IMR-90 (cell line): ENCODE measurements at regions not wholly inside any gene's neighbourhood (a gene's known extent, or its start where the extent isn't known, plus 50 kb on each side); places are given as distances from the start of the nearest gene placed in this dataset.

Experiments used
- ATAC-seq: fragments of 200-7000 bp; cut with Tn5 transposase; 2 replicates; pipeline ENCODE4 v1.9.1; 2020; ENCODE audit warnings: low read depth, mild to moderate bottlenecking, moderate library complexity
- BruUV-seq: library from RNA; stranded (reverse); fragments of 400-500 nt; replicated peaks from 2 replicates; lab custom pipeline; 2021; lab: Mats Ljungman, UMichigan
- CTCF ChIA-PET: fragments of 300-600 bp; formaldehyde crosslinking; extraction: SDS; loops from one replicate; lab custom pipeline; 2021; ENCODE audit warnings: antibody characterized with exemption; lab: Yijun Ruan, JAX
- POLR2A ChIA-PET: fragments of 300-600 bp; sonication (Branson Sonifier 250); formaldehyde crosslinking; loops from one replicate; lab custom pipeline; 2022; ENCODE audit warnings: antibody characterized with exemption; ENCODE audit not compliant: unreplicated experiment; lab: Charles Lee
- DNase-seq: peaks from one replicate; pipeline ENCODE4 v3.0.0; 2013
- H2AFZ ChIP-seq: replicated peaks from 2 replicates; pipeline ENCODE3; 2013; ENCODE audit warnings: low read length, mild to moderate bottlenecking; ENCODE audit not compliant: poor library complexity
- H2AK5ac ChIP-seq: 2 replicates; pipeline ENCODE4 v1.6.1; 2013; ENCODE audit warnings: low read depth, low read length, inconsistent platforms
- H2AK9ac ChIP-seq: replicated peaks from 2 replicates; pipeline ENCODE3; 2013; ENCODE audit warnings: mild to moderate bottlenecking, low read depth, low read length, moderate library complexity; ENCODE audit not compliant: poor library complexity
- H2BK120ac ChIP-seq: 2 replicates; pipeline ENCODE4 v1.6.1; 2013; ENCODE audit warnings: low read depth, low read length, inconsistent platforms
- H2BK15ac ChIP-seq: 3 replicates; pipeline ENCODE4 v1.6.1; 2013; ENCODE audit warnings: low read depth, low read length, inconsistent platforms
- H2BK20ac ChIP-seq: 2 replicates; pipeline ENCODE4 v1.6.1; 2013; ENCODE audit warnings: low read depth, mild to moderate bottlenecking, inconsistent platforms, low read length, moderate library complexity
- H2BK5ac ChIP-seq: 2 replicates; pipeline ENCODE4 v1.6.1; 2013; ENCODE audit warnings: mild to moderate bottlenecking, low read depth, low read length, inconsistent platforms; ENCODE audit not compliant: poor library complexity, severe bottlenecking
- H3K14ac ChIP-seq: replicated peaks from 2 replicates; pipeline ENCODE4 v1.6.1; 2013; ENCODE audit warnings: low read depth, low read length, inconsistent platforms
- H3K18ac ChIP-seq: 2 replicates; pipeline ENCODE4 v1.6.1; 2013; ENCODE audit warnings: low read depth, low read length, control low read depth
- H3K23ac ChIP-seq: 2 replicates; pipeline ENCODE4 v1.6.1; 2013; ENCODE audit warnings: low read depth, low read length, inconsistent platforms
- H3K27ac ChIP-seq: 2 replicates; pipeline ENCODE4 v1.5.1; 2013; ENCODE audit warnings: mild to moderate bottlenecking, control low read depth, low read length; ENCODE audit not compliant: insufficient read depth
- H3K27me3 ChIP-seq: 2 replicates; pipeline ENCODE4 v1.6.1; 2013; ENCODE audit warnings: low read length; ENCODE audit not compliant: control insufficient read depth, insufficient read depth
- H3K36me3 ChIP-seq: 2 replicates; pipeline ENCODE4 v1.6.1; 2013; ENCODE audit warnings: low read length, mixed read lengths; ENCODE audit not compliant: control insufficient read depth, insufficient read depth
- H3K4ac ChIP-seq: 2 replicates; pipeline ENCODE4 v1.6.1; 2013; ENCODE audit warnings: low read depth, low read length, inconsistent platforms
- H3K4me1 ChIP-seq: 2 replicates; pipeline ENCODE4 v1.6.1; 2013; ENCODE audit warnings: low read length, mixed read lengths; ENCODE audit not compliant: control insufficient read depth, insufficient read depth
- H3K4me2 ChIP-seq: 2 replicates; pipeline ENCODE4 v1.6.1; 2013; ENCODE audit warnings: low read depth, mild to moderate bottlenecking, control low read depth, low read length, moderate library complexity
- H3K4me3 ChIP-seq: 2 replicates; pipeline ENCODE4 v1.5.1; 2013; ENCODE audit warnings: low read depth, mild to moderate bottlenecking, control low read depth, low read length, moderate library complexity; ENCODE audit not compliant: insufficient read depth
- H3K56ac ChIP-seq: 2 replicates; pipeline ENCODE4 v1.6.1; 2013; ENCODE audit warnings: low read length, inconsistent platforms; ENCODE audit not compliant: insufficient read depth; ENCODE audit errors: extremely low read depth
- H3K79me1 ChIP-seq, 2 experiments: 2 replicates each; pipeline ENCODE4 v1.6.1; 2013; ENCODE audit warnings: low read length in 2 of 2, inconsistent platforms in 1 of 2, low read depth in 1 of 2
- H3K9ac ChIP-seq: 2 replicates; pipeline ENCODE4 v1.6.1; 2013; ENCODE audit warnings: low read depth, low read length, control low read depth
- H3K9me1 ChIP-seq: 2 replicates; pipeline ENCODE4 v1.6.1; 2013; ENCODE audit warnings: low read length, inconsistent platforms; ENCODE audit not compliant: insufficient read depth
- H3K9me3 ChIP-seq: 2 replicates; pipeline ENCODE4 v1.6.1; 2013; ENCODE audit warnings: low read length; ENCODE audit not compliant: control insufficient read depth, insufficient read depth
- H4K20me1 ChIP-seq: 2 replicates; pipeline ENCODE4 v1.6.1; 2013; ENCODE audit warnings: low read length, inconsistent platforms; ENCODE audit not compliant: insufficient read depth
- H4K5ac ChIP-seq: 2 replicates; pipeline ENCODE4 v1.6.1; 2013; ENCODE audit warnings: mild to moderate bottlenecking, low read depth, low read length, control low read depth
- H4K8ac ChIP-seq, 2 experiments: 2 replicates each; pipeline ENCODE4 v1.6.1; 2013; ENCODE audit warnings: low read depth in 2 of 2, low read length in 2 of 2, control low read depth in 1 of 2, inconsistent platforms in 1 of 2
- H4K91ac ChIP-seq: 2 replicates; pipeline ENCODE4 v1.6.1; 2013; ENCODE audit warnings: low read depth, low read length, inconsistent platforms; ENCODE audit not compliant: insufficient read depth
- BHLHE40 ChIP-seq: fragments of 150-350 bp; IDR thresholded peaks from 2 replicates; pipeline ENCODE4 v1.6.1; 2016; ENCODE audit warnings: mild to moderate bottlenecking, low read depth, low read length
- CEBPB ChIP-seq: IDR thresholded peaks from 2 replicates; pipeline ENCODE4 v1.6.1; 2012; ENCODE audit warnings: low read depth, low read length, improper control_type of control experiment
- CHD1 ChIP-seq: IDR thresholded peaks from 2 replicates; pipeline ENCODE4 v1.6.1; 2012; ENCODE audit warnings: low read depth, low read length, improper control_type of control experiment
- MAFK ChIP-seq: IDR thresholded peaks from 2 replicates; pipeline ENCODE4 v1.6.1; 2012; ENCODE audit warnings: low read depth, low read length, improper control_type of control experiment
- MXI1 ChIP-seq: IDR thresholded peaks from 2 replicates; pipeline ENCODE4 v1.6.1; 2012; ENCODE audit warnings: low read depth, mild to moderate bottlenecking, low read length, moderate library complexity, borderline replicate concordance
- POLR2A ChIP-seq: IDR thresholded peaks from 2 replicates; pipeline ENCODE4 v1.6.1; 2012; ENCODE audit warnings: mild to moderate bottlenecking, low read depth, low read length
- RAD21 ChIP-seq: IDR thresholded peaks from 2 replicates; pipeline ENCODE4 v1.6.1; 2012; ENCODE audit warnings: low read length, improper control_type of control experiment
- RCOR1 ChIP-seq: IDR thresholded peaks from 2 replicates; pipeline ENCODE4 v1.6.1; 2012; ENCODE audit warnings: mild to moderate bottlenecking, low read length, improper control_type of control experiment; ENCODE audit not compliant: insufficient replicate concordance
- RFX5 ChIP-seq: IDR thresholded peaks from 2 replicates; pipeline ENCODE4 v1.8.0; 2012; ENCODE audit warnings: low read depth, mild to moderate bottlenecking, low read length, moderate library complexity
- SMC3 ChIP-seq: fragments of 150-350 bp; IDR thresholded peaks from 2 replicates; pipeline ENCODE4 v1.6.1; 2016; ENCODE audit warnings: low read depth, mild to moderate bottlenecking, antibody characterized with exemption, low read length, moderate library complexity
- WGBS, 2 experiments: methylation state at CpG; one replicate each; pipeline versions ENCODE4 v1.1.5 to v1.1.7; 2013; ENCODE audit warnings: missing lambda C conversion rate in 2 of 2; ENCODE audit not compliant: insufficient read length in 1 of 2; ENCODE audit errors: extremely low coverage in 2 of 2; 5-methylcytosine and 5-hydroxymethylcytosine counted together
- dilution Hi-C: fragments of 300-500 bp; cut with HindIII; formaldehyde crosslinking; loops from one replicate; pipeline ENCODE4 v1.14.3; 2018; ENCODE audit warnings: low sequenced_read_pairs; ENCODE audit not compliant: unreplicated experiment
- in situ Hi-C: fragments of 300-500 bp; cut with MboI; formaldehyde crosslinking; loops from 3 replicates; pipeline ENCODE4 v1.14.3; 2019; ENCODE audit warnings: low sequenced_read_pairs, inconsistent platforms, mixed read lengths
- intact Hi-C: fragments of 100-400 bp; cut with micrococcal nuclease; formaldehyde crosslinking; loops from 2 replicates; pipeline ENCODE4 v1.10.0; 2022
- TF ChIP-seq, protein P1 (sequence below): conservative IDR thresholded peaks from 2 replicates; pipeline ENCODE4 v1.5.1; 2012; ENCODE audit warnings: mild to moderate bottlenecking, low read depth, low read length, improper control_type of control experiment
- TF ChIP-seq, protein P2 (sequence below): fragments of 150-350 bp; IDR thresholded peaks from 2 replicates; pipeline ENCODE4 v1.6.1; 2017; ENCODE audit warnings: mild to moderate bottlenecking, antibody characterized with exemption, low read length, low read depth

DNA sequence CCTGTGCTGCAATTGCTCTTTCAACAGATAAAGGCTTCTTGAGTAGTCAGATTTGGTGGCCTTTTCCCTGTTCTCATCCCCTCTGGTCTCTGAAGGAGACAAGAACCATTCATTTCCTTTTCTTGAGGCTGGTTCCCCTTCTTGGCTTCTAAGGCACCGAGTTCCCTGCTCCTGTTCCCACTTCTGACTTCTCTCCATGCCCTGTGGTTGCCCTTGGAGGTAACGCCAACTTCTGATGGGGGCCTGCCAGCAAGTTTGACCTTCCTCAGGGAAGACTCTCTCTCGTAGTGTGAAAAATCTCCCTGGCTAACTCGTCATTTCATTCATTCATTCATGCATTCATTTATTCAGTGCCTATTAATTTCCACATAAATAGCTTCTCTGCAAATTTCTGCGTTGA is 302.4 kb upstream of the SOX11 start:
- H3K4ac ChIP-seq: no peak overlapping the region
- no peak overlapping the region for H2AK5ac ChIP-seq
- H4K20me1 ChIP-seq: no peaks in the 10 kb centered on the region
- no peak overlapping the region for H3K4me3 ChIP-seq
- no peak overlapping the region for H3K14ac ChIP-seq
- no peak overlapping the region for H3K9ac ChIP-seq
- no peak overlapping the region for H3K4me2 ChIP-seq
- CTCF ChIA-PET: no interaction called here
- TF ChIP-seq MXI1 (no peak), BHLHE40 (no peak), SMC3 (no peak), CHD1 (no peak), POLR2A (no peak), RCOR1 (no peak), CEBPB (no peak), RFX5 (no peak), RAD21 (no peak), MAFK (no peak)
- TF ChIP-seq, protein P1, sequence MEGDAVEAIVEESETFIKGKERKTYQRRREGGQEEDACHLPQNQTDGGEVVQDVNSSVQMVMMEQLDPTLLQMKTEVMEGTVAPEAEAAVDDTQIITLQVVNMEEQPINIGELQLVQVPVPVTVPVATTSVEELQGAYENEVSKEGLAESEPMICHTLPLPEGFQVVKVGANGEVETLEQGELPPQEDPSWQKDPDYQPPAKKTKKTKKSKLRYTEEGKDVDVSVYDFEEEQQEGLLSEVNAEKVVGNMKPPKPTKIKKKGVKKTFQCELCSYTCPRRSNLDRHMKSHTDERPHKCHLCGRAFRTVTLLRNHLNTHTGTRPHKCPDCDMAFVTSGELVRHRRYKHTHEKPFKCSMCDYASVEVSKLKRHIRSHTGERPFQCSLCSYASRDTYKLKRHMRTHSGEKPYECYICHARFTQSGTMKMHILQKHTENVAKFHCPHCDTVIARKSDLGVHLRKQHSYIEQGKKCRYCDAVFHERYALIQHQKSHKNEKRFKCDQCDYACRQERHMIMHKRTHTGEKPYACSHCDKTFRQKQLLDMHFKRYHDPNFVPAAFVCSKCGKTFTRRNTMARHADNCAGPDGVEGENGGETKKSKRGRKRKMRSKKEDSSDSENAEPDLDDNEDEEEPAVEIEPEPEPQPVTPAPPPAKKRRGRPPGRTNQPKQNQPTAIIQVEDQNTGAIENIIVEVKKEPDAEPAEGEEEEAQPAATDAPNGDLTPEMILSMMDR: no peak
- TF ChIP-seq, protein P2, sequence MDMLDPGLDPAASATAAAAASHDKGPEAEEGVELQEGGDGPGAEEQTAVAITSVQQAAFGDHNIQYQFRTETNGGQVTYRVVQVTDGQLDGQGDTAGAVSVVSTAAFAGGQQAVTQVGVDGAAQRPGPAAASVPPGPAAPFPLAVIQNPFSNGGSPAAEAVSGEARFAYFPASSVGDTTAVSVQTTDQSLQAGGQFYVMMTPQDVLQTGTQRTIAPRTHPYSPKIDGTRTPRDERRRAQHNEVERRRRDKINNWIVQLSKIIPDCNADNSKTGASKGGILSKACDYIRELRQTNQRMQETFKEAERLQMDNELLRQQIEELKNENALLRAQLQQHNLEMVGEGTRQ: no peak
- ATAC-seq (no peak), DNase-seq (no peak)
- no peaks in the 10 kb centered on the region for H3K9me1 ChIP-seq
- no peak overlapping the region for H4K91ac ChIP-seq
- WGBS, 2 experiments: 33% methylated on average over 1 of the region's 5 CpGs; no CpG with 5 or more reads in 1 of the 2 experiments
- H3K36me3 ChIP-seq: no peaks in the 10 kb centered on the region
- H2BK20ac ChIP-seq: no peak overlapping the region
- H2BK5ac ChIP-seq: no peak overlapping the region
- H3K27ac ChIP-seq: no peak overlapping the region
- no peak overlapping the region for H3K23ac ChIP-seq
- no peaks in the 10 kb centered on the region for H3K27me3 ChIP-seq
- no peak overlapping the region for H2AK9ac ChIP-seq
- peaks cover 5% of the 10 kb centered on the region for H3K9me3 ChIP-seq
- no peak overlapping the region for H4K8ac ChIP-seq
- dilution Hi-C loops (no loop called here), in situ Hi-C loops (no loop called here), intact Hi-C loops (no loop called here)
- H3K56ac ChIP-seq: no peak overlapping the region
- H3K18ac ChIP-seq: no peak overlapping the region
- H2AFZ ChIP-seq: no peak overlapping the region
- H3K79me1 ChIP-seq: no peaks in the 10 kb centered on the region
- H4K5ac ChIP-seq: no peak overlapping the region
- POLR2A ChIA-PET: no interaction called here
- no peak overlapping the region for H2BK120ac ChIP-seq
- no peak overlapping the region for H2BK15ac ChIP-seq
- no TSS peak for BruUV-seq
- no peaks in the 10 kb centered on the region for H3K4me1 ChIP-seq
